Astrocyte (in vitro differentiated cells and primary cell): ENCODE measurements at regions not wholly inside any gene's neighbourhood (a gene's known extent, or its start where the extent isn't known, plus 50 kb on each side); places are given as distances from the start of the nearest gene placed in this dataset.

Experiments
- DNase-seq: peaks from one replicate; pipeline ENCODE4 v3.0.0-alpha.2; 2010; ENCODE audit warnings: low read depth
- FAIRE-seq: peaks from 2 replicates; lab custom pipeline; 2011; peaks lifted over from hg19 to GRCh38; lab: Jason Lieb, UNC
- H2AFZ ChIP-seq: 2 replicates; pipeline ENCODE4 v1.6.0; 2012; ENCODE audit warnings: low read depth, low read length, inconsistent platforms
- H3K27ac ChIP-seq: 2 replicates; pipeline ENCODE4 v1.5.1; 2011; ENCODE audit warnings: low read depth, low read length, inconsistent platforms
- H3K27me3 ChIP-seq: 2 replicates; pipeline ENCODE4 v1.6.0; 2011; ENCODE audit warnings: low read length, inconsistent platforms; ENCODE audit not compliant: insufficient read depth
- H3K36me3 ChIP-seq: 2 replicates; pipeline ENCODE4 v1.5.1; 2011; ENCODE audit warnings: low read length, inconsistent platforms; ENCODE audit not compliant: insufficient read depth
- H3K4me1 ChIP-seq: 2 replicates; pipeline ENCODE4 v1.5.1; 2011; ENCODE audit warnings: low read length, inconsistent platforms; ENCODE audit not compliant: insufficient read depth
- H3K4me2 ChIP-seq: 2 replicates; pipeline ENCODE4 v1.6.0; 2012; ENCODE audit warnings: low read length, inconsistent platforms
- H3K4me3 ChIP-seq: 2 replicates; pipeline ENCODE4 v1.5.1; 2011; ENCODE audit warnings: low read depth, mild to moderate bottlenecking, low read length, inconsistent platforms; ENCODE audit not compliant: insufficient read depth
- H3K79me2 ChIP-seq: 2 replicates; pipeline ENCODE4 v1.6.0; 2012; ENCODE audit warnings: mild to moderate bottlenecking, low read length, inconsistent platforms; ENCODE audit not compliant: insufficient read depth
- H3K9ac ChIP-seq: 2 replicates; pipeline ENCODE4 v1.6.0; 2012; ENCODE audit warnings: mild to moderate bottlenecking, low read length, inconsistent platforms
- H3K9me3 ChIP-seq: 2 replicates; pipeline ENCODE4 v1.5.1; 2012; ENCODE audit warnings: low read depth, mild to moderate bottlenecking, low read length, inconsistent platforms; ENCODE audit not compliant: insufficient read depth
- H4K20me1 ChIP-seq: 2 replicates; pipeline ENCODE4 v1.6.0; 2012; ENCODE audit warnings: low read length, inconsistent platforms; ENCODE audit not compliant: insufficient read depth
- H3K27ac Mint-ChIP-seq: one replicate; pipeline ENCODE4 v1.8.0; 2021; ENCODE audit warnings: mild to moderate bottlenecking, mixed read lengths; ENCODE audit not compliant: unreplicated experiment
- H3K27me3 Mint-ChIP-seq: one replicate; pipeline ENCODE4 v1.8.0; 2021; ENCODE audit warnings: low read depth, mixed read lengths; ENCODE audit not compliant: unreplicated experiment
- H3K36me3 Mint-ChIP-seq: one replicate; pipeline ENCODE4 v1.8.0; 2021; ENCODE audit warnings: low read depth, mixed read lengths; ENCODE audit not compliant: unreplicated experiment
- H3K4me1 Mint-ChIP-seq: one replicate; pipeline ENCODE4 v1.8.0; 2021; ENCODE audit warnings: low read depth, mixed read lengths; ENCODE audit not compliant: unreplicated experiment
- H3K4me3 Mint-ChIP-seq: one replicate; pipeline ENCODE4 v1.8.0; 2021; ENCODE audit warnings: mild to moderate bottlenecking, moderate library complexity, mixed read lengths; ENCODE audit not compliant: unreplicated experiment
- H3K9me3 Mint-ChIP-seq: one replicate; pipeline ENCODE4 v1.8.0; 2021; ENCODE audit warnings: mild to moderate bottlenecking, mixed read lengths; ENCODE audit not compliant: unreplicated experiment
- CTCF ChIP-seq: IDR thresholded peaks from 2 replicates; pipeline ENCODE4 v1.5.1; 2011; ENCODE audit warnings: low read depth, mild to moderate bottlenecking, inconsistent platforms, low read length, moderate library complexity; ENCODE audit not compliant: insufficient read depth
- EZH2 ChIP-seq: IDR thresholded peaks from 2 replicates; pipeline ENCODE4 v1.6.1; 2012; ENCODE audit warnings: mild to moderate bottlenecking, low read length, inconsistent platforms; ENCODE audit not compliant: insufficient read depth

GRCh38 chr4:38242822-38243387, 282.7 kb downstream of the PTTG2 start:
- no peaks in the 10 kb centered on the region for H3K4me1 ChIP-seq
- no peak overlapping the region for H3K27ac ChIP-seq
- DNase-seq (no peak), FAIRE-seq (no peak)
- H3K36me3 ChIP-seq = no peaks in the 10 kb centered on the region
- H2AFZ ChIP-seq = no peak overlapping the region
- H3K4me3 ChIP-seq = no peak overlapping the region
- H3K4me2 ChIP-seq = no peak overlapping the region
- Mint-ChIP-seq H3K27me3 (peaks cover 4% of the 10 kb centered on the region), H3K4me3 (no peak overlapping the region), H3K9me3 (peaks cover 6% of the 10 kb centered on the region), H3K27ac (no peak overlapping the region), H3K36me3 (no peaks in the 10 kb centered on the region), H3K4me1 (peaks cover 2% of the 10 kb centered on the region)
- H3K9ac ChIP-seq = no peak overlapping the region
- no peaks in the 10 kb centered on the region for H4K20me1 ChIP-seq
- no peaks in the 10 kb centered on the region for H3K9me3 ChIP-seq
- TF ChIP-seq EZH2 = no peak
- no peak for TF ChIP-seq CTCF
- no peaks in the 10 kb centered on the region for H3K79me2 ChIP-seq
- no peaks in the 10 kb centered on the region for H3K27me3 ChIP-seq

- H3K27me3 Mint-ChIP-seq = peaks cover 4% of the 10 kb centered on the region
- Histone ChIP-seq H3K9me3 (no peaks in the 10 kb centered on the region), H3K36me3 (no peaks in the 10 kb centered on the region), H3K9ac (no peak overlapping the region), H3K4me1 (no peaks in the 10 kb centered on the region), H3K27me3 (no peaks in the 10 kb centered on the region), H3K27ac (no peak overlapping the region), H3K4me2 (no peak overlapping the region), H4K20me1 (no peaks in the 10 kb centered on the region), H2AFZ (no peak overlapping the region), H3K4me3 (no peak overlapping the region), H3K79me2 (no peaks in the 10 kb centered on the region)
- DNase-seq (peak; percentile 3), FAIRE-seq (no peak)
- no peaks in the 10 kb centered on the region for H3K36me3 Mint-ChIP-seq
- no peak overlapping the region for H3K4me3 Mint-ChIP-seq
- no peak overlapping the region for H3K27ac Mint-ChIP-seq
- peaks cover 6% of the 10 kb centered on the region for H3K9me3 Mint-ChIP-seq
- H3K4me1 Mint-ChIP-seq = peaks cover 2% of the 10 kb centered on the region
- TF ChIP-seq EZH2 (no peak), CTCF (no peak)
These were observed 283.3 kb downstream of the PTTG2 start for GRCh38 chr4:38243388-38244053.

- TF ChIP-seq EZH2 (no peak), CTCF (no peak)
- no peak overlapping the region for H3K4me2 ChIP-seq
- no peak overlapping the region for H3K27ac ChIP-seq
- no peaks in the 10 kb centered on the region for H4K20me1 ChIP-seq
- Mint-ChIP-seq H3K9me3 (peaks cover 16% of the 10 kb centered on the region), H3K27ac (no peak overlapping the region), H3K4me3 (no peak overlapping the region), H3K36me3 (no peaks in the 10 kb centered on the region), H3K4me1 (no peaks in the 10 kb centered on the region), H3K27me3 (no peaks in the 10 kb centered on the region)
- peaks cover 5% of the 10 kb centered on the region for H3K9me3 ChIP-seq
- H3K9ac ChIP-seq = no peak overlapping the region
- no peak for FAIRE-seq
- no peaks in the 10 kb centered on the region for H3K36me3 ChIP-seq
- H3K79me2 ChIP-seq = no peaks in the 10 kb centered on the region
- no peak overlapping the region for H2AFZ ChIP-seq
- no peak for DNase-seq
- H3K4me1 ChIP-seq = no peaks in the 10 kb centered on the region
- no peaks in the 10 kb centered on the region for H3K27me3 ChIP-seq
- no peak overlapping the region for H3K4me3 ChIP-seq
These were observed 294.6 kb downstream of the PTTG2 start for GRCh38 chr4:38254825-38255224.
